Epithelial cell of prostate (primary cell): ENCODE measurements at regions not wholly inside any gene's neighbourhood (a gene's known extent, or its start where the extent isn't known, plus 50 kb on each side); places are given as distances from the start of the nearest gene placed in this dataset.

Experiments used
- DNase-seq: peaks from one replicate; pipeline ENCODE4 v3.0.0-alpha.2; 2011; ENCODE audit warnings: low read depth, low spot score
- H3K27ac ChIP-seq: fragments of 450-650 bp; 2 replicates; pipeline ENCODE4 v1.5.1; 2017; ENCODE audit warnings: mild to moderate bottlenecking

GRCh38 chr5:146940295-146940694, 61.7 kb upstream of the PPP2R2B start:
- no peak for DNase-seq
- H3K27ac ChIP-seq = no peak overlapping the region

DNA sequence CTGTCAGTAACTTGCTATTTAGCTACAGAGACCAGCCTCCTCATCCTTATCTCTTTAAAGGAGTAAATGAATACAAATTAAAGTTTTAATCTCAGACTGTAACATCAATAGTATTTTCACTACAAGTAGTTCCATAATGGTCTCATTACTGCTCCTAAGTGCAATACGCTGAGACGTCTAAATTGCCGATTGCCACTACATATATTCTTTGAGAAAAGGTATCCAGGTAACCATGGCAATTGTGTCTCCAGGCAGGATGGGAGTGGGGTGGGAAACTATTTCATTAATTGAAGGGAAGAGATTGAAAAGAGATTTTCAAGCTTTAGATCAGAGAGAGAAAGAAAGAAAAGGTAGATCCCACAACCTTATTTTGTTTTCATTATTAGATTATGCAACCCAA, 65.5 kb upstream of the PPP2R2B start:
- no peak for DNase-seq
- H3K27ac ChIP-seq = no peak overlapping the region

DNA sequence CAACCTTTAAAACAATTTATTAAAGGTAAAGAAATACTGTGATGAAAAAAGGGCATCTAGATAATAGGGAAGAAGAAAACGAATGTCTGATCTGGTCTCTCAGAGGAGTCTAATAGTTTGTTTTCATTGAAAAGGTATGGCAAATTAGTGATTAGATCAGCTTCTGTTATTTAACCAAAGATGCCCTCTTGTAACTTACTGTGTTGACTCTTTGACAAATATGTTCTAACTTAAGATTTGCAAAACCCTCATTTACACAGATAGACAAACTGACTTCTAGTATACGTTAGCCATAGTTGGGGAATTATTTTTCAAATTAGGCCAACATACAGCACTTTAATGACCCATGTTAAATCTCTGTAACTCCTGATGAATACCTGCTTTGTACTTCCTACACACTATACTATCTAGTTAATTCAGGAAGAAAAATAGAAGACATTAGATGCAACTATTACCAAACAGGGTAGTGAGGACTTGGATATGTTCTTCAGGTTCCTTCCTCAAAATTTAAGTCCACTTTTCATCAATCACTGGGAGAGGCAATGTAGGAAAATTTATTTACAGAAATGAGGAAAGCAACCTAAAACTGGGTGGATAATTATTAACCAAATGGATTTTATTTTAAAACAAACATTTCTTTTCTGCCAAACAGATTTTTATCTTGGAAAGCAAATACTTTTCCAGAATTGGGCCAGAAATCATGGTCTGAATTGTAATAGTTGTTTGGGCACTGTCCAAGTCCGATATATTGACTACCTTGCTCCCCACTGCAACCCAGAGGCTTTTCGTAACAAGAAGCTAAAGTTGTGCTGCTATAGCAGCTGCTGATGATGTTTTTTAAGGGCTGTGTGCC, 66.4 kb upstream of the PPP2R2B start:
- DNase-seq = no peak
- H3K27ac ChIP-seq = no peak overlapping the region

GRCh38 chr5:146945617-146946084, 67.1 kb upstream of the PPP2R2B start:
- DNase-seq = no peak
- no peak overlapping the region for H3K27ac ChIP-seq

DNA sequence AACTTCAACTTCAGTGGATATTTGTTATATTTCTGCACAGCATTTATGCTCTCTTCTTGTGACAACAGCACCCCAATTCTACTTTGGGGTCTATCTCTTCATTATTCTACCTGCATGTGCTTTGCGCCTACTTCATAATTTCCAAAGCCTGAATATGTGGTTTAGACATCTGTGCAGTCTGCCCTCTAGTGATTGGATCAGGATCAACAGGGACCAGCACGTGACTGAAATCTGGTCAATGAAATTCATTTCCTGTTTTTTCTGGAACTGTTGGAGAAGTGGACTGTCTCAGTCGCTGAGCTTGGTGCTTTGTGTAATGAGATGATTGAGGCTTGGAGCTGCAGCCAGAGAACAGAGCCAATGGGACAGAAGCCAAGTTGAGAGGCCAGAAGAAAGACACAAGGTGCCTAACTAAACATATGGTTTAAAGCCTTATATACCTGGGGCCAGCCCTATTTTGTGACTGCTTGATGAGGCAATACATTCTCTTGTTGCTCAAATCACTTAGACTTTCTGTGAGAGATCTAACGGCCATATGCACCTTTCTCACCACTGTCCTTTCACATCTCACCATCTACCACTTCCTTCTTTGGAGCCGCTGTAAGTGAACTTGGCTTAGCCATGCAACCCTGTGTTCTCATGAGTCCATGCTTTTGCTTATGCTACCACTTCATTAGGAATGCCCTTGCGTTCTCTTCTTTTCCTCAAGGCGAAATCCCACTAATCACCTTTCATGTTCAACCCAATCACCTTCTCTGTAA, 68.8 kb upstream of the PPP2R2B start:
- no peak overlapping the region for H3K27ac ChIP-seq
- DNase-seq = no peak

GRCh38 chr5:146948666-146949065, 70.1 kb upstream of the PPP2R2B start:
- no peak for DNase-seq
- H3K27ac ChIP-seq = no peak overlapping the region

DNA sequence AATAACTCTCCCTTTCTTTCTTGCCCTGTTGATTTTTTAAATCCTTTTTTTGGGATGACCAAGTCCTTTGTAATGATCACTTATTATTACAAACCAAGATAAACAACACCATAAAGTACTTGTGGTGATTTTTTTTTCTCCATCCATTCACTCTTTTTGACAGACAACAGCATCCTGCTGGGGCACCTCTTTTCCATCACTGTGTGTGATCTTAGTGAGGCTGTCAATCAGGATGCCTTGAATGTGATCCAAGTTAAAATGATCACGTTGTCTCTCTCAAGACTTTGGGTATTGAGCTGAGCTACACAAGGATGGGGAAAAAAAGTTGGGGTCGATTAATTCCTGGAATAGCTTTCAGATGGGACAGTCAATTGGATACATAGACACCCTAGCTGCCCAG, 73.6 kb upstream of the PPP2R2B start:
- DNase-seq = no peak
- no peak overlapping the region for H3K27ac ChIP-seq

GRCh38 chr5:146956217-146956616, 77.7 kb upstream of the PPP2R2B start:
- DNase-seq = no peak
- no peak overlapping the region for H3K27ac ChIP-seq

GRCh38 chr5:146959360-146959759, 80.8 kb upstream of the PPP2R2B start:
- no peak overlapping the region for H3K27ac ChIP-seq
- DNase-seq = no peak

DNA sequence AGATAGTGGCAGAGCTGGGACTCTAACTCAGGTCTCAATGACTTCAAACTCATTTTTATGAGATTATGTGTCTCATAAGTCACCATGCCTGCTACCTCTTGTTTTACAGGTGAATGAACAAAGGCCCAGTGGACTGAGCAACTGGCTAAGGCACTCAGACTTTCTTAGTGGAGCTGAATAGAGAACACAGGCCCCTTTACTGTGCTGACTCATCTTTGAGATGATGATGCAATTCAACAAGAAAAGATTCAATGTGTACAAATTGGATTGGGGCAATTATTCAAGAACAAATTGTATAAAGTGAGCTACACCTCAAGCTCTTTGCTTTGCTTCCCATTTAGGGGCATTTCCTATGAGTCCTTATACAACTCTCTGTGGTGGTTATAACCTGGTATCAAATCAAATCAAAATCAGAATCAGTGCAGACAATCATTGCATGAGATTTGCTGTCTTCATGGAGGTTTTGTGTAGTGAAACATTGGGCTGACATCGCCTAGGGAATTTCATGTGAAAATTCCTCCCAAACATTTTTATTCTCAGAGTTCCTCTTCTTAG, 84.3 kb upstream of the PPP2R2B start:
- peak; percentile 22 for DNase-seq
- no peak overlapping the region for H3K27ac ChIP-seq

- peak; percentile 16 for DNase-seq
- no peak overlapping the region for H3K27ac ChIP-seq
These were observed 87.5 kb upstream of the PPP2R2B start for GRCh38 chr5:146965761-146966659.

DNA sequence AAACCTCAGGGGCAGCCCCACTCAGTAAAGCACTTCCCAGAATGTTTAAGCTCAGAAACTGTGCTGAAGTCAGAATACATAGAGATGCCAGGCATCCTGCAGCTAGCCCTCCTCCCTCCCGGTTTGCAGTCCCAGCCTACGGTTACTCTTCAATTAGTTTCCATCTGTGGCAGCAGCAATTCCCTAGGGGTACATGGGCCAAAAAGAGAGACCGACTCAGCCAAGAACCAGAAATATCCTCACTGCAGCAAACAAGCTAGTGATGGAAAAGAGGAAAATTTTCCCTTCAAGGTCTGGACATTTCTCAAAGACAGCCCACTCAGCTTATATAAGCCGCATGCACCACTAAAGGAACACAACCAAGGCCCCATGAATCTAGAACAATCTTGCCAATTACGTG, 89.1 kb upstream of the PPP2R2B start:
- no peak for DNase-seq
- no peak overlapping the region for H3K27ac ChIP-seq

DNA sequence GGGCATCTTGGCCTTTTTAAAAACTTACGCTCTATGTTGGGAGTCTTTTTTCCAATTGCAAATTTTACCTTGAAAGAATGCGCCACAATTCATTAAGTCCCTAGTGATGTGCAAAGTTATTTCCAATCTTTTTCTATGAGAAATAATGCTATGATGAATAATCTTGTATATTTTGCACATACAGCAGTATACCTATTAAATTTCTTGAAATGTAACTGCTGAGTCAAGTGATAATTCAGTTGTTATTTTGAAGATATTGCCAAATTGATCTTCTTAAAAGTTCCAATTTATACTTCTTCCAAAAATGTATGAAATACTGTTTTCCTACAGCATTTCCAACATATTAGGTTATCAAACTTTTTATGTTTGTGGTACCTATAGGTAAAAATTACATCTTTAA, 92.8 kb upstream of the PPP2R2B start:
- H3K27ac ChIP-seq = no peak overlapping the region
- no peak for DNase-seq

GRCh38 chr5:146986469-146986868, 107.9 kb upstream of the PPP2R2B start:
- H3K27ac ChIP-seq = no peak overlapping the region
- DNase-seq = no peak

DNA sequence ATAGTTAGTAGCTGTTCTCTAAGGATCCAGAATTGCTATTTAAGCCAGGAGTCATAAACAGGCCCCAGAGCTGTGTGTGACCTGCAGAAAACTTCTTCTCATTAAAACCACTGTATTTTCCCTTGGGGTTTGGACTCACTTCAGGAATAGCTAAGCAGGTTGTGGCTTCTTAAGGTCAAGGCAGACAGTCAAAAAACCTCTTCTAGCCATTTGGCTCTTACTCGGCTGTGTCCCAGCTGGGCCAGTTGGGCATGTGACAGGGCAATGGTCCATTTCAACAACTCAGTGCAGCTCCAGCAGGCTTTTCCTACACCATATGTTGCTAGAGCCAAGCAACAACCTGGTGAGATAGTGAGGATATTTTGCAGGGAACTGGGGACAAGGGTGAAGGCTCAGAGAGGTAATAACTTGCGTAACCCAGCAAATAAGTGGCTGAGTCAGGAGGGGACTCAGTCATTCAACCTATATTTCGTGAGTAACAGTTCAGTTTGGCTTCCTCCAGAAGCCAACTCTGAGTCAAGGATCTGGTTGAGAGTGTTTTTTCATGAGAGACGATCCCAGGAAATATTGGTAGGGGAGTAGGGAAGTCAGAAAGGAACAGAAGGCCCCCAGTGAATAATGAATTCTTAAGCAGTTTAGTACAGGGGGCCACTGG, 115.4 kb upstream of the PPP2R2B start:
- DNase-seq = no peak
- no peak overlapping the region for H3K27ac ChIP-seq

DNA sequence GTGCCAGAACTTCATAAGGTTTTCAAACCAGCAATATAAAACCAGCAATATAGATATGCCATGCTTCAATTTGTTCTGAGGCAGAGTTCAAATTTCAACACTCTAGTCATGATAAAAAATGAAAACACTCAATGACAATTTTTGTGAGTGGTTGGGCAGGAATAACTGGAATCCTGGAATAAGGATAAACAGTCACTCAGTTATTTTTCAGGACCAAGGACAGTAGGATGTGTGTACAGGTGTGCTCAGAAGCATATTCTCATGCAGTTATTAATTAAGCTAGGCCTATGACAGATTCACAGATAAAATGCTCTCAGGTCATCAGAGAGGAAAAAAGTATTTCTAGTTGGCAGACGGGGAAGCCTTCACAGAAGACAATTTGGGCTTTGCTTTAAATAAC, 117.3 kb upstream of the PPP2R2B start:
- no peak overlapping the region for H3K27ac ChIP-seq
- no peak for DNase-seq

- DNase-seq = no peak
- H3K27ac ChIP-seq = no peak overlapping the region
These were observed 136.8 kb upstream of the PPP2R2B start for GRCh38 chr5:147015405-147015804.

DNA sequence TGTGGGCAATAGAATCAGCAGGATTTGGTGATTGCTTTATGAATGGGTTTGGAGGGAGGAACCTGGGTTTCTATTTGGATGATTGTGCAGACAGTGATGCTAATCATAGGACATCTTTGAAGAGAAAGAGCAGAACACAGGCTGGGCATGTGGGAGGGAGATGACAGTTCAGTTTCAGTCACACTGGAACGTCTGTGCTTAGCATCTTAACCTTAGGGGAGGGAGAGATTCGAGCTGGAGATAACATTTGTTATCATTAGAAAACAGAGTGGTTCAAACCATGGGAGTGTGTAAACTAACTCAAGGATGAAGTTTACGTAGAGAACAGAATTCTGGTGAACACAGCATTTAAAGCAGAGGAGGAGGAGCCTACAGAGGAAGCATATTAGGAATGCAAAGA, 138.6 kb upstream of the PPP2R2B start:
- no peak for DNase-seq
- H3K27ac ChIP-seq = no peak overlapping the region

DNA sequence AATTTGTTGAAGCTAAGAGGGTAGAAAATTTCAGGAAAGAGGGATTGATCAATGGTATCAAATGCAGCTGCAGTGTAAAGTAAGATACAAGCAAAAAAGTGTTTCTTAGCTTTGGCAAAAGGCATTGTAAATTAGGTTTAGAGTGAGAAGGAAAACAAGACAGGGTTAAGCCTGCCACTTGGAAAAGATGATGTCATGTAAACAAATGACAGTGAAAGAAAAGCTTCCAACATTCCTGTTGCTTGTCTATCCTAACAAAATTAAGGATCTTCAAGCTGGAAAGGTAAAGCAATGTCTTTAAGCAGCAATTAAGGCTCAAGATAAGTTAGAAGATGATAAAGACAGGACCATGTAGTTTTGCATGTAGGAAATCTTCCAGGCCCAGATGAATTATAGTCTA, 139.1 kb upstream of the PPP2R2B start:
- H3K27ac ChIP-seq = no peak overlapping the region
- DNase-seq = no peak

GRCh38 chr5:147018812-147019211, 140.3 kb upstream of the PPP2R2B start:
- no peak for DNase-seq
- H3K27ac ChIP-seq = no peak overlapping the region
